ENCODE measurements at regions not wholly inside any gene's neighbourhood (a gene's known extent, or its start where the extent isn't known, plus 50 kb on each side); places are given as distances from the start of the nearest gene placed in this dataset.

DNA sequence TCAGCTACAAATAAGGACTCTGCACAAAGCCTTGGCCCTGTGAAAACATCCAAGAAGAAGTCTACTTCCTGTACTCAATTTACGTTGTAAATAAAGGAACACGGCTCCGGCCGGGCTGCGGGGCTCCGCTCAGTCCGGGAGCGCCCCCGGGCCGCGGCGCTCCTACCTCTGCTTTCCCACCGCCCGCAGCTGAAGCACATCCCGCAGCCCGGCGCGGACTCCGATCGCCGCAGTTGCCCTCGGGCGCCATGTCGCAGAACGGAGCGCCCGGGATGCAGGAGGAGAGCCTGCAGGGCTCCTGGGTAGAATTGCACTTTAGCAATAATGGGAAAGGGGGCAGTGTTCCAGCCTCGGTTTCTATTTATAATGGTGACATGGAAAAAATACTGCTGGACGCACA is 502.3 kb upstream of the FOXG1 start:
- Histone ChIP-seq H3K9me3 (ENCODE audit: control insufficient read depth, insufficient read depth, low read length) (peaks cover 3% of the 10 kb centered on the region), H3K4me1 (ENCODE audit: control insufficient read depth, insufficient read depth, low read length) (no peaks in the 10 kb centered on the region), H3K27ac (ENCODE audit: low read depth, low read length) (no peak overlapping the region), H3K4me3 (ENCODE audit: low read depth, low read length) (no peak overlapping the region), H3K27me3 (ENCODE audit: control insufficient read depth, insufficient read depth, low read length) (no peaks in the 10 kb centered on the region), H3K36me3 (ENCODE audit: control insufficient read depth, insufficient read depth, low read length) (no peaks in the 10 kb centered on the region)
- 43% methylated on average over 27 of the region's 29 CpGs for WGBS (ENCODE audit: insufficient coverage)
- peak in 1 of 6 donors; percentile 11 for DNase-seq (ENCODE audit: low read depth in 4 of 6, low spot score in 6 of 6)

DNA sequence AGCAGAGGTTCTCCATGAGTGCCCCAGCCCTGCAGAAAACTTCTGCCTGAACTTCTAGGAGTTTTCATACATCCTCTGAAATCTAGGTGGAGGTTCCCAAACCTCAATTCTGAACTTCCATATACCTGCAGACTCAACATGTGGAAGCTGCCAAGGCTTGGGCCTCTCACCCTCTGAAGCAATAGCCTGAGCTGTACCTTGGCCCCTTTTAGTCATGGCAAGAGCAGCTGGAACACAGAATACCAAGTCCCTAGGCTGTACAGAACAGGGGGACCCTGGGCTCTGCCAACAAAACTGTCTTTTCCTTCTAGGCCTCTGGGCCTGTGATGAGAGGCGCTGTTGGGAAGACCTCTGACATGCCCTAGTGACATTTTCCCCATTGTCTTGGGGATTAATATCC is 494.3 kb upstream of the FOXG1 start:
- Histone ChIP-seq H3K36me3 (ENCODE audit: control insufficient read depth, insufficient read depth, low read length) (no peaks in the 10 kb centered on the region), H3K4me1 (ENCODE audit: control insufficient read depth, insufficient read depth, low read length) (no peaks in the 10 kb centered on the region), H3K4me3 (ENCODE audit: low read depth, low read length) (no peak overlapping the region), H3K9me3 (ENCODE audit: control insufficient read depth, insufficient read depth, low read length) (no peaks in the 10 kb centered on the region), H3K27ac (ENCODE audit: low read depth, low read length) (no peak overlapping the region), H3K27me3 (ENCODE audit: control insufficient read depth, insufficient read depth, low read length) (no peaks in the 10 kb centered on the region)
- no peak for DNase-seq (ENCODE audit: low read depth in 4 of 6, low spot score in 6 of 6)
- WGBS (ENCODE audit: insufficient coverage), result 92% methylated on average over 1 of the region's 1 CpG

DNA sequence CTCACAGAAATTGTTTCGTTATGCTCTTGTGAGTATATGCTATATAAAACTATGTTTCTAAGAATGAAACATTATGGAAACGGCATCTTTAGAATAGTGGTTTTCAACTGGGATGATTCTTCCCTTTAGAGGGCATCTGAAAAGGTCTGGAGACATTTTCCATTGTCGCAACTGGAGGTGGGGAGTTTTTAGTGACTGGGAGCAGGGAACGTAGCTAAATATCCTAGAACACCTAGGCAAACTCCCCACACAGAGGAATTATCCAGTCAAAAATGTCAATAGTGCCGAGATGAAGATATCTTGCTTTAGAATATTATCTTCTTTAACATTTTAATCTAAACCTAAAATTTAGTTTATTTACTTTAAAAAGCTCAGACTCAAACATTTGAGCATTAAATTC is 486.1 kb upstream of the FOXG1 start:
- Histone ChIP-seq H3K36me3 (ENCODE audit: control insufficient read depth, insufficient read depth, low read length) (no peaks in the 10 kb centered on the region), H3K4me1 (ENCODE audit: control insufficient read depth, insufficient read depth, low read length) (no peaks in the 10 kb centered on the region), H3K27me3 (ENCODE audit: control insufficient read depth, insufficient read depth, low read length) (no peaks in the 10 kb centered on the region), H3K27ac (ENCODE audit: low read depth, low read length) (no peak overlapping the region), H3K4me3 (ENCODE audit: low read depth, low read length) (no peak overlapping the region), H3K9me3 (ENCODE audit: control insufficient read depth, insufficient read depth, low read length) (no peaks in the 10 kb centered on the region)
- WGBS (ENCODE audit: insufficient coverage), result 94% methylated on average over 2 of the region's 5 CpGs
- no peak for DNase-seq (ENCODE audit: low read depth in 4 of 6, low spot score in 6 of 6)

DNA sequence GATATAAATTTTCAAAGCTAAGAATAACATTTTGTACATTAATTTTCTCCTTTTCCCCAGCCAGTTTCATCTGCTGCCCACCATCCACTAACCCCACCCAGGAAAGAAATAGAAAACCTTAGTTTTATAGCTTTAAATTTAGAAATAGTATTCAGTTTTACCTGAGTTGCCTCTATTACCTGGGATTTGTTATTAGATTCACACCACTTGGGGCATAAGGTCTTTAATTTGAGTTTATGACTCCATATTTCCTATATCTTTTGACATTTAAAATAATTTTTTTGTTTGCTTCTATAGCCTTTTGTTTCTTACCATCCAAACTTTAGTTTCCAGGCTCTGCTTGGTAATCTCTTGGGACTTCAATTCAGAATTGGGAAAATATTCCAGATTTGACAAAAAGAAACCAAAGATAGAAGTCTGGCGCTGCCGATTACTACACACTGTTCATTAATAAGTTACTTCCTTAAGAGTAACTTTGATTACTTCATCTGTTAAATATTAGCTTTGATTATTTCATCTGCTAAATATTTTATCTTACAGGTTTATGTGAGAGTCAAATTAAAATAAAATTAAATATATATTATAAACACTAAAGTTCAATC is 485.5 kb upstream of the FOXG1 start:
- Histone ChIP-seq H3K9me3 (ENCODE audit: control insufficient read depth, insufficient read depth, low read length) (no peaks in the 10 kb centered on the region), H3K27ac (ENCODE audit: low read depth, low read length) (no peak overlapping the region), H3K4me1 (ENCODE audit: control insufficient read depth, insufficient read depth, low read length) (no peaks in the 10 kb centered on the region), H3K27me3 (ENCODE audit: control insufficient read depth, insufficient read depth, low read length) (no peaks in the 10 kb centered on the region), H3K36me3 (ENCODE audit: control insufficient read depth, insufficient read depth, low read length) (no peaks in the 10 kb centered on the region), H3K4me3 (ENCODE audit: low read depth, low read length) (no peak overlapping the region)
- no peak for DNase-seq (ENCODE audit: low read depth in 4 of 6, low spot score in 6 of 6)
- no CpG with 5 or more reads among the region's 2 CpGs for WGBS (ENCODE audit: insufficient coverage)

DNA sequence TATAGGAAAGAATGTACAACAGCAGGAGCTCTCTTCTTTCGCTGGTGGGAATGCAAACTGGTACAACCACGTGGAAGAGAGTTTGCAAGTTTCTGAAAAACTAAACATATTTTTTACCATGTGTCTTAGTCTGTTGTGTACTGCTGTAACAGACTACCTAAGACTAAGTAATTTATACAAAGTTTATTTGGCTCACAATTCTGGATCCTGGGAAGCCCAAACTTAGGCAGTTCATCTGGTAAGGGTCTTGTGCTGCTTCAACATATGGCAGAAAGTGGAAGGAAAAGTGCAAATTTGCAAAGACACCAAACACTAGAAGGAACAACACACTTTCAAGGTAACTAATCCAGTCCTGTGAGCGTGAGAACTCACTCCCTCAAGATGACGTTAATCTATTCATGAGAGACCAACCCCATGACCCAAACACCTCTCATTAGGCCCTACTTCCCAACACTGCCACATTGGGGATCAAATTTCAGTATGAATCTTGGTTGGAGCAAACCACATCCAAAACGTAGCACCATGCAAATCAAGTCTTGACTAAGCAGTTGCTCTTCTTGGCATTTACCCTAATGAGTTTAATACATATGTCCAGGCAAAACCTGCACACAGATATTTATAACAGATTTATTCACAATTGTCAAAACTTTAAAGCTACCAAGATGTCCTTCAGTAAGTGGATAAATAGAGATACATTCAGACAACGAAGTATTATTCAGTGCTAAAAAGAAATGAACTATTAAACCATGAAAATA is 481.9 kb upstream of the FOXG1 start:
- no peaks in the 10 kb centered on the region for H3K27me3 ChIP-seq (ENCODE audit: control insufficient read depth, insufficient read depth, low read length)
- no peak overlapping the region for H3K27ac ChIP-seq (ENCODE audit: low read depth, low read length)
- peak in 1 of 6 donors; percentile 70 for DNase-seq (ENCODE audit: low read depth in 4 of 6, low spot score in 6 of 6)
- H3K36me3 ChIP-seq (ENCODE audit: control insufficient read depth, insufficient read depth, low read length), result no peaks in the 10 kb centered on the region
- H3K4me1 ChIP-seq (ENCODE audit: control insufficient read depth, insufficient read depth, low read length), result no peaks in the 10 kb centered on the region
- WGBS (ENCODE audit: insufficient coverage), result 91% methylated on average over 2 of the region's 6 CpGs
- no peaks in the 10 kb centered on the region for H3K9me3 ChIP-seq (ENCODE audit: control insufficient read depth, insufficient read depth, low read length)
- no peak overlapping the region for H3K4me3 ChIP-seq (ENCODE audit: low read depth, low read length)

DNA sequence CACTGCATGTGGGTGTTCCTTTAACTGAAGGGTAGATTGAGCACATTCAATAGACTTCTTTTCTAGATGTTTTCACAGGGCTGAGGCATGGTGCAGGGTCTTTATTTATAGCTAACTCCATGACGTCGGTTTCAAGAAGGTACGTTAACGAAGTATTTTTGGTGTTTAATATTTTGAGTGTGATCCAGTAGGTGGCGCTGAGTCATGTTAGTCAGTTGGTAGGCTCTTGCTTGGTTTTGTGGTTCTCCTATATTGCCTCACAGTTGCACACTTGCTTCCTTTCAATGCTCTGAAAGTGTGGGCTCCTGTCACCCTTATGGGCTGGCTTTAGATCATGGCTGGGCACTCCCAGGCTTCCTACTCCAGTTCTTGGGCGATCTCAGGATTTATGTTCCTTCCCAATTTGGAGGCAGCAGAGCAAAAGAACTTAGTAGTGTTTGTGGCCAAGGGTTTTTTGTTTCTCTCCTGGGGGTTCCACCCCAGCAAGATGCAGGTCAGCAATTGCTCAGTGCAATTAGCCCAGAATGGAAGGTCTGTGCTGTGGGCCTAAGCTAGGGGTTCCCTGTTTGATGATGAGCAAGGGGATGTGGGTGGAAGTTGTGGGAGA is 471.6 kb upstream of the FOXG1 start:
- Histone ChIP-seq H3K4me1 (ENCODE audit: control insufficient read depth, insufficient read depth, low read length) (no peaks in the 10 kb centered on the region), H3K36me3 (ENCODE audit: control insufficient read depth, insufficient read depth, low read length) (no peaks in the 10 kb centered on the region), H3K27ac (ENCODE audit: low read depth, low read length) (no peak overlapping the region), H3K27me3 (ENCODE audit: control insufficient read depth, insufficient read depth, low read length) (no peaks in the 10 kb centered on the region), H3K4me3 (ENCODE audit: low read depth, low read length) (no peak overlapping the region), H3K9me3 (ENCODE audit: control insufficient read depth, insufficient read depth, low read length) (peaks cover 1% of the 10 kb centered on the region)
- DNase-seq (ENCODE audit: low read depth in 4 of 6, low spot score in 6 of 6), result no peak
- 73% methylated on average over 5 of the region's 6 CpGs for WGBS (ENCODE audit: insufficient coverage)

DNA sequence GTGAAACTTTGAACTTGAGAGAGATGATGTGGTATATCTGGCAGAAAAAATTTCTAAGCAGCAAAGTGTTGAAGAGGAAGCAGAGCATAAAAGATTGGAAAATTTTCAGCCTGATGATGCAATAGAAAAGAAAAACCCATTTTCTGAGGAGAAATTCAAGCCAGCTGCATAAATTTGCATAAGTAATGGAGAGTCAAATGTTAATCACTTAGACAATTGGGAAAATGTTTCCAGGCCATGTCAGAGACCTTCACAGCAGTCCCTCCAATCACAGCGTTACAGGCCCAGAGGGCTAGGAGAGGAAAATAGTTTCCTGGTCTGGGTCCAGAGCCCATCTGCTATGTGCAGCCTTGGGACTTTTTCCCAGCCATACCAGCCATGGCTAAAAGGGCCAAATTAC is 469.0 kb upstream of the FOXG1 start:
- Histone ChIP-seq H3K4me3 (ENCODE audit: low read depth, low read length) (no peak overlapping the region), H3K36me3 (ENCODE audit: control insufficient read depth, insufficient read depth, low read length) (no peaks in the 10 kb centered on the region), H3K9me3 (ENCODE audit: control insufficient read depth, insufficient read depth, low read length) (peaks cover 1% of the 10 kb centered on the region), H3K4me1 (ENCODE audit: control insufficient read depth, insufficient read depth, low read length) (no peaks in the 10 kb centered on the region), H3K27ac (ENCODE audit: low read depth, low read length) (no peak overlapping the region), H3K27me3 (ENCODE audit: control insufficient read depth, insufficient read depth, low read length) (no peaks in the 10 kb centered on the region)
- DNase-seq (ENCODE audit: low read depth in 4 of 6, low spot score in 6 of 6), result no peak
- WGBS (ENCODE audit: insufficient coverage), result no CpG with 5 or more reads among the region's 1 CpG

DNA sequence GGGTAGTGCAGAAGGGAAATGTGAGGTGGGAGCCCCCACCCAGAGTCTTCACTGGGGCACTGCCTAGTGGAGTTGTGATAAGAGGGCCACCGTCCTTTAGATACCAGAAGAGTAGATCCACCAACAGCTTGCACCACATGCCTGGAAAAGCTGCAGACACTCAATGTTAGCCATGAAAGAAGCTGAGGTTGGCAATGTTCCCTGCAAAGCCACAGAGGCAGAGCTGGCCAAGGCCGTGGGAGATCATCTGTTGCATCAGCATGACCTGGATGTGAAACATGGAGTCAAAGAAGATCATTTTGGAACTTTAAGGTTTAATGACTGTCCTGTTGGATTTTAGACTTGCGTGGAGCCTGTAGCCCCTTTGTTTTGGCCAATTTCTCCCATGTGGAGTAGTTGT is 468.4 kb upstream of the FOXG1 start:
- 81% methylated on average over 2 of the region's 3 CpGs for WGBS (ENCODE audit: insufficient coverage)
- no peaks in the 10 kb centered on the region for H3K4me1 ChIP-seq (ENCODE audit: control insufficient read depth, insufficient read depth, low read length)
- no peaks in the 10 kb centered on the region for H3K36me3 ChIP-seq (ENCODE audit: control insufficient read depth, insufficient read depth, low read length)
- H3K9me3 ChIP-seq (ENCODE audit: control insufficient read depth, insufficient read depth, low read length), result peaks cover 1% of the 10 kb centered on the region
- no peak for DNase-seq (ENCODE audit: low read depth in 4 of 6, low spot score in 6 of 6)
- H3K4me3 ChIP-seq (ENCODE audit: low read depth, low read length), result no peak overlapping the region
- H3K27me3 ChIP-seq (ENCODE audit: control insufficient read depth, insufficient read depth, low read length), result no peaks in the 10 kb centered on the region
- no peak overlapping the region for H3K27ac ChIP-seq (ENCODE audit: low read depth, low read length)

DNA sequence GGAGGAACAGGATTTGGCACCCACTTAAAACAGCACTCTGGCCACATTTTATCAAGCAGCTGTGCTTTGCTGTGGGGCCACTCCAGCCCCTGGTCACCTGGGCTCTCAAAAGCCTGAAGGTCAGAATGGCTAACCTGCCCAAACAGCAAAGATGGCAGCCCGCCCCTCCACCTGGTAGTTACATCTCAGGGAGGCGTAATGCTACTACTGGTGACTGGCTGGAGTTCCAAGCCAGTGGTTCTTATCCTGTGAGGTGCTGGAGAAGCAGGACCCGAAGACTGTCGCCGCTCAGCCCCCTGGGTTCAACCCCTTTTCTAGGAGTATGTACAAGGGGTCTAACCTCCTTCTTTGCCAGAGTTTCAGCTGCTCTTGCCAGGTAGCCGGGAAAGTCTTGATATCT is 467.4 kb upstream of the FOXG1 start:
- H3K4me1 ChIP-seq (ENCODE audit: control insufficient read depth, insufficient read depth, low read length), result no peaks in the 10 kb centered on the region

DNA sequence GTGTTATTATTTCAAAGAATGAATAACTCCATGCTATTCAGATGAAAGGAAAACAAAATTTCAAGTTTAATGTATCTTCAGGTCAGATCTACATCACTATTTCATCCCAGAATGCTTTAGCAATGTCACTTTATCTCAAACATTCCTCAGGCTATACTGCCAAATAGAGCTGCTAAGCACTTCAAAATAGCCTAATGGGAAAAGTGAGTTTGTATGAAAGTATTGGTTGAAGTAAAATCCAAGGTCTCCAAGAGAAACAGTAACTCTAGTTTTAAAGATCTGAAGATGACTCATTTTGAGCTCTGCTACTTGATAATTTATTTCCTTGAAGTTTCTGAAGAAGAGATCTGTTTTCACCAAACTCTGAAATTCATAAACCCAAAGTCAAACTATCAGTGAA is 466.2 kb upstream of the FOXG1 start:
- no peak overlapping the region for H3K27ac ChIP-seq (ENCODE audit: low read depth, low read length)
- no peak for DNase-seq (ENCODE audit: low read depth in 4 of 6, low spot score in 6 of 6)
- H3K4me3 ChIP-seq (ENCODE audit: low read depth, low read length), result no peak overlapping the region
- no peaks in the 10 kb centered on the region for H3K27me3 ChIP-seq (ENCODE audit: control insufficient read depth, insufficient read depth, low read length)
- no peaks in the 10 kb centered on the region for H3K36me3 ChIP-seq (ENCODE audit: control insufficient read depth, insufficient read depth, low read length)
- no peaks in the 10 kb centered on the region for H3K4me1 ChIP-seq (ENCODE audit: control insufficient read depth, insufficient read depth, low read length)
- H3K9me3 ChIP-seq (ENCODE audit: control insufficient read depth, insufficient read depth, low read length), result no peaks in the 10 kb centered on the region

More for the DNA sequence above, 467.4 kb upstream of the FOXG1 start:
- peaks cover under 1% of the 10 kb centered on the region for H3K9me3 ChIP-seq (ENCODE audit: control insufficient read depth, insufficient read depth, low read length)
- H3K27ac ChIP-seq (ENCODE audit: low read depth, low read length), result no peak overlapping the region
- H3K36me3 ChIP-seq (ENCODE audit: control insufficient read depth, insufficient read depth, low read length), result no peaks in the 10 kb centered on the region
- no peak overlapping the region for H3K4me3 ChIP-seq (ENCODE audit: low read depth, low read length)
- no peak for DNase-seq (ENCODE audit: low read depth in 4 of 6, low spot score in 6 of 6)
- H3K27me3 ChIP-seq (ENCODE audit: control insufficient read depth, insufficient read depth, low read length), result no peaks in the 10 kb centered on the region
- 100% methylated on average over 6 of the region's 6 CpGs for WGBS (ENCODE audit: insufficient coverage)

All from spinal cord (tissue), 9 donors.